A673 (cell line): ENCODE measurements at regions not wholly inside any gene's neighbourhood (a gene's known extent, or its start where the extent isn't known, plus 50 kb on each side); places are given as distances from the start of the nearest gene placed in this dataset.
"Not testable (repeated sequence)": the region's sequence is repeated elsewhere in the genome, so short reads cannot be mapped to it uniquely, and the experiment has no call there.

Experiments used
- BruUV-seq: library from RNA; stranded (reverse); fragments of 400-500 nt; replicated peaks from 2 replicates; lab custom pipeline; 2021; lab: Mats Ljungman, UMichigan
- CTCF ChIA-PET: fragments of 300-600 bp; sonication (Branson Sonifier 250); formaldehyde crosslinking; loops from one replicate; lab custom pipeline; 2022; ENCODE audit warnings: antibody characterized with exemption; lab: Charles Lee
- POLR2A ChIA-PET: fragments of 300-600 bp; sonication (Branson Sonifier 250); formaldehyde crosslinking; loops from one replicate; lab custom pipeline; 2022; ENCODE audit warnings: antibody characterized with exemption; ENCODE audit not compliant: low non-redundant PET; lab: Charles Lee
- DNase-seq: peaks from one replicate; pipeline ENCODE4 v3.0.0-alpha.2; 2015; ENCODE audit warnings: low spot score
- H3K27ac ChIP-seq: fragments of 200-600 bp; sonication (generic); 2 replicates; pipeline ENCODE4 v1.5.1; 2016; ENCODE audit warnings: mixed run types, low read depth, mild to moderate bottlenecking, mixed read lengths, antibody characterized with exemption, low read length; ENCODE audit not compliant: poor library complexity, severe bottlenecking
- H3K27me3 ChIP-seq: fragments of 200-600 bp; sonication (generic); replicated peaks from 2 replicates; pipeline ENCODE4 v1.6.1; 2017; ENCODE audit warnings: mixed run types, low read depth, mild to moderate bottlenecking, mixed read lengths, antibody characterized with exemption, low read length; ENCODE audit not compliant: insufficient read depth, poor library complexity
- H3K36me3 ChIP-seq: fragments of 200-600 bp; sonication (generic); 2 replicates; pipeline ENCODE4 v1.6.1; 2016; ENCODE audit warnings: mixed run types, mild to moderate bottlenecking, mixed read lengths, antibody characterized with exemption, low read length; ENCODE audit not compliant: insufficient read depth, poor library complexity, severe bottlenecking
- H3K4me1 ChIP-seq: fragments of 200-600 bp; sonication (generic); 2 replicates; pipeline ENCODE4 v1.6.1; 2017; ENCODE audit warnings: mixed run types, mild to moderate bottlenecking, mixed read lengths, antibody characterized with exemption, low read length; ENCODE audit not compliant: insufficient read depth, poor library complexity, severe bottlenecking
- H3K4me3 ChIP-seq: fragments of 200-600 bp; sonication (generic); 2 replicates; pipeline ENCODE4 v1.5.1; 2016; ENCODE audit warnings: low read depth, mixed run types, mild to moderate bottlenecking, mixed read lengths, low read length; ENCODE audit not compliant: poor library complexity, severe bottlenecking
- H3K9me3 ChIP-seq: fragments of 200-600 bp; sonication (generic); 2 replicates; pipeline ENCODE4 v1.6.1; 2016; ENCODE audit warnings: mixed run types, low read depth, mild to moderate bottlenecking, mixed read lengths, antibody characterized with exemption, low read length; ENCODE audit not compliant: poor library complexity, severe bottlenecking
- EZH2 ChIP-seq: fragments of 200-600 bp; sonication (generic); IDR thresholded peaks from 2 replicates; pipeline ENCODE4 v1.6.1; 2017; ENCODE audit warnings: borderline replicate concordance, low read depth, mild to moderate bottlenecking, mixed read lengths, antibody characterized with exemption, low read length; ENCODE audit not compliant: poor library complexity, severe bottlenecking
- intact Hi-C: fragments of 100-400 bp; cut with micrococcal nuclease; formaldehyde crosslinking; loops from one replicate; pipeline ENCODE4 v1.10.0; 2022; ENCODE audit not compliant: unreplicated experiment
- TF ChIP-seq, protein P1 (sequence below): fragments of 300-800, 200-600 bp; sonication (generic); conservative IDR thresholded peaks from 2 replicates; pipeline ENCODE4 v1.5.1; 2017; ENCODE audit warnings: low read depth, mild to moderate bottlenecking, antibody characterized with exemption, low read length, moderate library complexity, mixed read lengths

DNA sequence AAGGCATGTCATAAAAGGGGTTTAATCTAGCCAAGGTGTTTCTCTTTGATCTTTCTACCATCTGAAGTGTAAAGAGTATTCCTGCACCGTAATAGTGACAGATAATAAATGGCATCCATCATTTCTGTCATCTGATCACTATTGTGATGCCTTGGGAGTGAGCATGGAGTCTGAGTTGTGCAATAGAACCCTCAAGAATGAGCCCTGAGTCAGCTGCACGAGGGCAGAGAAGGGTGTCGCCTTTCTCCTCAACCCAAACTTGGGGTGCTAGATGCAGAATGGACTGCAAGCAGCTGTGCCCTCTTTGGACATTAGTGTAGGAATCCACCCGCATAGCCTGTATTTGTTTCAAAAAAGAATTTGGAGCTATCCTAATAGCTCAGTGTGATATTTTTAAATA lies 115.2 kb downstream of the ZNF37A start:
- Histone ChIP-seq H3K4me1 (no peaks in the 10 kb centered on the region), H3K9me3 (peaks cover 2% of the 10 kb centered on the region), H3K27ac (no peak overlapping the region), H3K27me3 (no peaks in the 10 kb centered on the region), H3K36me3 (no peaks in the 10 kb centered on the region), H3K4me3 (no peak overlapping the region)
- intact Hi-C loops: no loop called here
- TF ChIP-seq, protein P1, sequence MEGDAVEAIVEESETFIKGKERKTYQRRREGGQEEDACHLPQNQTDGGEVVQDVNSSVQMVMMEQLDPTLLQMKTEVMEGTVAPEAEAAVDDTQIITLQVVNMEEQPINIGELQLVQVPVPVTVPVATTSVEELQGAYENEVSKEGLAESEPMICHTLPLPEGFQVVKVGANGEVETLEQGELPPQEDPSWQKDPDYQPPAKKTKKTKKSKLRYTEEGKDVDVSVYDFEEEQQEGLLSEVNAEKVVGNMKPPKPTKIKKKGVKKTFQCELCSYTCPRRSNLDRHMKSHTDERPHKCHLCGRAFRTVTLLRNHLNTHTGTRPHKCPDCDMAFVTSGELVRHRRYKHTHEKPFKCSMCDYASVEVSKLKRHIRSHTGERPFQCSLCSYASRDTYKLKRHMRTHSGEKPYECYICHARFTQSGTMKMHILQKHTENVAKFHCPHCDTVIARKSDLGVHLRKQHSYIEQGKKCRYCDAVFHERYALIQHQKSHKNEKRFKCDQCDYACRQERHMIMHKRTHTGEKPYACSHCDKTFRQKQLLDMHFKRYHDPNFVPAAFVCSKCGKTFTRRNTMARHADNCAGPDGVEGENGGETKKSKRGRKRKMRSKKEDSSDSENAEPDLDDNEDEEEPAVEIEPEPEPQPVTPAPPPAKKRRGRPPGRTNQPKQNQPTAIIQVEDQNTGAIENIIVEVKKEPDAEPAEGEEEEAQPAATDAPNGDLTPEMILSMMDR: no peak
- BruUV-seq: no TSS peak
- no peak for DNase-seq
- ChIA-PET POLR2A (no interaction called here), CTCF (no interaction called here)

DNA sequence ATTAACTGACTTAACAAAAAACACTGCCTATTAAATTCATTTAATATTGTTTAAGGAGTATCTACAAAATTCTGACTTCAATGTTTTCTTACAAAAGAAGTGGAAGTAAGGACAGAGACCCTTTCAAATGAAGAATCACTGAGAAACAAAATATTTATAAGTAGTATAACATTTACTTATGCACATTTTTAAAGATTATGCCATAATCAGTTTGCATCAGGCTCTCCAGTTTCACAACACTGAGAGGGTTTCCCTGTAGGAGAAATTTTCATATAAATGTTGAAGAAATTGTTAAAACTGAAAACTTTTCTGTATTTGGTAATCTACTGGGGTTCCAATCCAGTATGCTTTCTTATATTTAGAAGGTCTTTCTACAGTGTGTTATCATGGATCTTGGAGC lies 115.6 kb downstream of the ZNF37A start:
- H3K27me3 ChIP-seq, H3K4me3 ChIP-seq, H3K27ac ChIP-seq, H3K9me3 ChIP-seq, intact Hi-C loops, CTCF ChIA-PET, BruUV-seq, H3K4me1 ChIP-seq, DNase-seq, POLR2A ChIA-PET, H3K36me3 ChIP-seq: not testable (repeated sequence)

DNA sequence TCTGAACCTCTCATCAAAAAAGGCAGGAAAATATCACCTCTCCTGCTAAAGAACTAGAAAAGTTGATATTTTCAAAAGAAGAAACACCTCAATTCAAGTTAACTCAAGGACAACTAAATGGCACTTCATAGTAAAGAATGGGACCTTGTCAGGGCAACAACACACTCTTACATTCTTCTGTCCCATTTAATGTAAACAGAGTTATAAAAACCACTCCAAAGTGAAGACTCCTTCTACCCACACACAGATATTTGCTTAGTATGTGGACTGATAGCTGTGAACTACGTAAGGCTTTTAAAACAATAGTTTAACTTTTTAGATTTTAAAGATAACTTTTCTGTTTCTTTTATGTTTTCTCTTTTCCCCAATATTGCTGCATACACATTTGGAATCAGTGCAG lies 118.3 kb downstream of the ZNF37A start:
- no peak overlapping the region for H3K27ac ChIP-seq
- ChIA-PET POLR2A (no interaction called here), CTCF (no interaction called here)
- H3K36me3 ChIP-seq: no peaks in the 10 kb centered on the region
- no peaks in the 10 kb centered on the region for H3K4me1 ChIP-seq
- no peak for TF ChIP-seq EZH2
- TF ChIP-seq, protein P1: no peak
- no peak for DNase-seq
- no peaks in the 10 kb centered on the region for H3K9me3 ChIP-seq
- BruUV-seq: no TSS peak
- no peaks in the 10 kb centered on the region for H3K27me3 ChIP-seq
- intact Hi-C loops: no loop called here
- no peak overlapping the region for H3K4me3 ChIP-seq

DNA sequence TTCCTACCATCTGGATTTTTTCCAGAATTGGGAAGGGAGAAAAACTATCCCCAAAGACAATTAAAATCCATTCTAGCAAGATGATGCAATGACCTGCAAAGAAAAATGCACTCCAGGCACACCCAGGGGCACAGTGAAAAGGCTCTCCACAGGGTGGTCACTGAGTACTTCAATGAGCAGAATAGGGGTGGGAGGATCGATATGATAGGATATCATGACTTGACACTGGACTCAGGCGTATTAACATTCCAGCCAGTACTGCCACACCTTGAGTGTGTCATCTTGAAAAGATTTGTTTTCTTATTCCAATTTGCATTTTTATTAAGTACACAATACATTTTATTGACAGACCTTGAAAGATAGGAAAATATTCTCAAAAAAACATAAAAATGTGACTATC lies 132.2 kb downstream of the ZNF37A start:
- no peak overlapping the region for H3K27ac ChIP-seq
- intact Hi-C loops: no loop called here
- ChIA-PET CTCF (no interaction called here), POLR2A (no interaction called here)
- H3K4me3 ChIP-seq: no peak overlapping the region
- TF ChIP-seq EZH2: no peak
- TF ChIP-seq, protein P1: no peak
- H3K36me3 ChIP-seq: no peaks in the 10 kb centered on the region
- H3K27me3 ChIP-seq: no peaks in the 10 kb centered on the region
- BruUV-seq: no TSS peak
- no peaks in the 10 kb centered on the region for H3K4me1 ChIP-seq
- peaks cover 7% of the 10 kb centered on the region for H3K9me3 ChIP-seq
- no peak for DNase-seq
